HepG2 (cell line): ENCODE measurements at regions not wholly inside any gene's neighbourhood (a gene's known extent, or its start where the extent isn't known, plus 50 kb on each side); places are given as distances from the start of the nearest gene placed in this dataset.

Experiments used
- DRAP1 ChIP-seq: IDR thresholded peaks from 2 replicates; pipeline ENCODE4 v1.6.1; 2016; ENCODE audit warnings: missing genetic modification reagents, missing compliant biosample characterization
- EED ChIP-seq: sonication (generic); formaldehyde crosslinking; IDR thresholded peaks from 2 replicates; pipeline ENCODE4 v1.5.0; 2020; ENCODE audit warnings: mild to moderate bottlenecking, missing genetic modification reagents
- MIXL1 ChIP-seq: IDR thresholded peaks from 2 replicates; pipeline ENCODE4 v1.6.1; 2016
- PAX8 ChIP-seq: sonication (generic); formaldehyde crosslinking; IDR thresholded peaks from 2 replicates; pipeline ENCODE4 v1.8.0; 2022; ENCODE audit warnings: mild to moderate bottlenecking, missing genetic modification reagents, borderline replicate concordance
- RXRA ChIP-seq: sonication (generic); formaldehyde crosslinking; IDR thresholded peaks from 2 replicates; pipeline ENCODE4 v1.5.1; 2020; ENCODE audit warnings: missing genetic modification reagents
- SNAI1 ChIP-seq: sonication (generic); formaldehyde crosslinking; IDR thresholded peaks from 2 replicates; pipeline ENCODE4 v1.5.0; 2020; ENCODE audit warnings: mild to moderate bottlenecking, missing genetic modification reagents, borderline replicate concordance
- ZBTB40 ChIP-seq, 2 experiments: fragments of 450-650 bp in 1 of 2; sonication (generic) in 1 of 2; formaldehyde crosslinking in 1 of 2; IDR thresholded peaks; 2 replicates each; pipeline versions ENCODE4 v1.6.1 to v1.8.0; 2016 to 2022; ENCODE audit warnings: antibody characterized with exemption in 1 of 2, mild to moderate bottlenecking in 1 of 2, missing genetic modification reagents in 1 of 2
- ZFP62 ChIP-seq: sonication (generic); formaldehyde crosslinking; IDR thresholded peaks from 2 replicates; pipeline ENCODE4 v1.4.0; 2020; ENCODE audit warnings: missing genetic modification reagents
- ZNF652 ChIP-seq: IDR thresholded peaks from 2 replicates; pipeline ENCODE4 v1.6.1; 2016; ENCODE audit warnings: low read depth, borderline replicate concordance
- ZNF850 ChIP-seq: sonication (generic); formaldehyde crosslinking; conservative IDR thresholded peaks from 2 replicates; pipeline ENCODE4 v1.9.0; 2021; ENCODE audit warnings: mild to moderate bottlenecking, missing genetic modification reagents

GRCh38 chrX:140190441-140191108, 225.3 kb upstream of the CXorf66 start (continued):
- TF ChIP-seq ZBTB40 (IDR thresholded peaks at IDR 0.05) (no peak), ZBTB40 (CRISPR knock-in tag; IDR thresholded peaks at IDR 0.05) (no peak), RXRA (CRISPR knock-in tag) (no peak), ZNF652 (CRISPR knock-in tag) (no peak), PAX8 (CRISPR knock-in tag) (no peak), DRAP1 (no peak), SNAI1 (CRISPR knock-in tag) (no peak), ZFP62 (CRISPR knock-in tag) (no peak), ZNF850 (CRISPR knock-in tag) (no peak), EED (no peak), MIXL1 (CRISPR knock-in tag) (no peak)
